ENCODE measurements at regions not wholly inside any gene's neighbourhood (a gene's known extent, or its start where the extent isn't known, plus 50 kb on each side); places are given as distances from the start of the nearest gene placed in this dataset.
"Not testable (repeated sequence)": the region's sequence is repeated elsewhere in the genome, so short reads cannot be mapped to it uniquely, and the experiment has no call there.

- no peak for DNase-seq (ENCODE audit: low read depth in 2 of 2)
Measured at GRCh38 chr14:39680777-39681176, 248.5 kb upstream of the FBXO33 start.

- no peak for DNase-seq (ENCODE audit: low read depth in 2 of 2)
Measured at GRCh38 chr14:39673734-39674133, 241.5 kb upstream of the FBXO33 start.

GRCh38 chr14:39673270-39673711 is 241.1 kb upstream of the FBXO33 start:
- DNase-seq (ENCODE audit: low read depth in 2 of 2), result no peak

- no peak for DNase-seq (ENCODE audit: low read depth in 2 of 2)
Measured at GRCh38 chr14:39668449-39668848, 236.2 kb upstream of the FBXO33 start.

- DNase-seq (ENCODE audit: low read depth in 2 of 2), result no peak
Measured at GRCh38 chr14:39666386-39666785, 234.2 kb upstream of the FBXO33 start.

GRCh38 chr14:39665075-39665475 is 232.8 kb upstream of the FBXO33 start:
- DNase-seq (ENCODE audit: low read depth in 2 of 2), result no peak

- no peak for DNase-seq (ENCODE audit: low read depth in 2 of 2)
Measured at GRCh38 chr14:39664646-39665045, 232.4 kb upstream of the FBXO33 start.

GRCh38 chr14:39641224-39641623 is 209.0 kb upstream of the FBXO33 start:
- no peak for DNase-seq (ENCODE audit: low read depth in 2 of 2)

GRCh38 chr14:39639009-39639408 is 206.8 kb upstream of the FBXO33 start:
- not testable (repeated sequence) for DNase-seq (ENCODE audit: low read depth in 2 of 2)

GRCh38 chr14:39628087-39628486 is 195.9 kb upstream of the FBXO33 start:
- no peak for DNase-seq (ENCODE audit: low read depth in 2 of 2)

- DNase-seq (ENCODE audit: low read depth in 2 of 2), result no peak
Measured at GRCh38 chr14:39626589-39627576, 194.7 kb upstream of the FBXO33 start.

GRCh38 chr14:39621678-39622077 is 189.4 kb upstream of the FBXO33 start:
- DNase-seq (ENCODE audit: low read depth in 2 of 2), result no peak

GRCh38 chr14:39621223-39621622 is 189.0 kb upstream of the FBXO33 start:
- no peak for DNase-seq (ENCODE audit: low read depth in 2 of 2)

- no peak for DNase-seq (ENCODE audit: low read depth in 2 of 2)
Measured at GRCh38 chr14:39617537-39617936, 185.3 kb upstream of the FBXO33 start.

GRCh38 chr14:39615352-39615751 is 183.1 kb upstream of the FBXO33 start:
- no peak for DNase-seq (ENCODE audit: low read depth in 2 of 2)

GRCh38 chr14:39614297-39614923 is 182.2 kb upstream of the FBXO33 start:
- no peak for DNase-seq (ENCODE audit: low read depth in 2 of 2)

- DNase-seq (ENCODE audit: low read depth in 2 of 2), result no peak
Measured at GRCh38 chr14:39609119-39609518, 176.9 kb upstream of the FBXO33 start.

- DNase-seq (ENCODE audit: low read depth in 2 of 2), result no peak
Measured at GRCh38 chr14:39607978-39608377, 175.7 kb upstream of the FBXO33 start.

- no peak for DNase-seq (ENCODE audit: low read depth in 2 of 2)
Measured at GRCh38 chr14:39603942-39604341, 171.7 kb upstream of the FBXO33 start.

GRCh38 chr14:39593377-39593776 is 161.1 kb upstream of the FBXO33 start:
- DNase-seq (ENCODE audit: low read depth in 2 of 2), result no peak

GRCh38 chr14:39592116-39592789 is 160.0 kb upstream of the FBXO33 start:
- DNase-seq (ENCODE audit: low read depth in 2 of 2), result no peak

GRCh38 chr14:39589882-39590281 is 157.6 kb upstream of the FBXO33 start:
- DNase-seq (ENCODE audit: low read depth in 2 of 2), result not testable (repeated sequence)
